ENCODE measurements at regions not wholly inside any gene's neighbourhood (a gene's known extent, or its start where the extent isn't known, plus 50 kb on each side); places are given as distances from the start of the nearest gene placed in this dataset.

DNA sequence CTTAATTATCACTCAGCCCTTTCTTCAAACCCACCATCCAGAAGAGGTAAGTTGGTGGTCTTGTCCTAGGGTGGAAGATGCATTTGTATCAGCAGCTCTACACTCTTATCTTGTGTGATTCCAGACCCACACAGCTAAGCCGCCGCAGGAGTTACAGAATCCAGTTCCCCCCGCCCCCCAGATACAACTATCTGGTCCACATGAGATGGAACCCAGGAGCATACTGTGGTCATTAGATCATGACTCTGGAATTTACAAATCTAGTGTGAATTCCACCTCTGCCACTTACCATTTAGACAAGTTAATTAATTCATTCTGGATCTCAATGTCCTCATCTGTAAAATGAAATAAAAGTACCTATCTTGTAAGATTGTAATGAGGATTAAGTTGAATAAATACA lies 486.4 kb downstream of the BCL11A start:
- no peak for TF ChIP-seq GATA3 (IDR thresholded peaks at IDR 0.05; ENCODE audit: low read depth, low read length)
- TF ChIP-seq GATA2 (IDR thresholded peaks at IDR 0.05; ENCODE audit: low read depth, low read length): peak; percentile 49; the same call in 1 of the 2 replicates
